NCI-H524 (cell line): ENCODE measurements at regions not wholly inside any gene's neighbourhood (a gene's known extent, or its start where the extent isn't known, plus 50 kb on each side); places are given as distances from the start of the nearest gene placed in this dataset.

Experiments used
- DNase-seq, 2 experiments: peaks; one replicate each; lab custom pipeline; 2025; lab: John Stamatoyannopoulos, UW

DNA sequence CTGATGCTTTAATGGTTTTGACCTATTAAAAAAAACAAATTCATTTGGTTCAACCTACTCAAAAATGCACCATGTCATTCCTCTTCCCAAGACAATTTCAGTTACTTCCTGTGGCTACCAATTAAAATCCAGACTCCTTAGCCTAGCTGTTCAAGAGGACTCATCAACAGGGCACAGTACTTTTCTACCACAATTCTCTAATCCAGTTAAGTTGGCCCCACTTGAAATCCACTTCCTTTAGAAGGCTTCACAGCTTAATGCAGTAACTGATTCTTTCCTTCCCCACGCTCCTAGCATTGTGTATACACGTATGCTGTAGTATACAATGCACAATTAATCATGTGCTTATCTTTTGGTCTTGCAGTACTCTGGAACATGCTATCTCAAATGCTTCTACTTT, 129.8 kb downstream of the UGT8 start:
- DNase-seq, result peak; percentile 54 to 84

DNA sequence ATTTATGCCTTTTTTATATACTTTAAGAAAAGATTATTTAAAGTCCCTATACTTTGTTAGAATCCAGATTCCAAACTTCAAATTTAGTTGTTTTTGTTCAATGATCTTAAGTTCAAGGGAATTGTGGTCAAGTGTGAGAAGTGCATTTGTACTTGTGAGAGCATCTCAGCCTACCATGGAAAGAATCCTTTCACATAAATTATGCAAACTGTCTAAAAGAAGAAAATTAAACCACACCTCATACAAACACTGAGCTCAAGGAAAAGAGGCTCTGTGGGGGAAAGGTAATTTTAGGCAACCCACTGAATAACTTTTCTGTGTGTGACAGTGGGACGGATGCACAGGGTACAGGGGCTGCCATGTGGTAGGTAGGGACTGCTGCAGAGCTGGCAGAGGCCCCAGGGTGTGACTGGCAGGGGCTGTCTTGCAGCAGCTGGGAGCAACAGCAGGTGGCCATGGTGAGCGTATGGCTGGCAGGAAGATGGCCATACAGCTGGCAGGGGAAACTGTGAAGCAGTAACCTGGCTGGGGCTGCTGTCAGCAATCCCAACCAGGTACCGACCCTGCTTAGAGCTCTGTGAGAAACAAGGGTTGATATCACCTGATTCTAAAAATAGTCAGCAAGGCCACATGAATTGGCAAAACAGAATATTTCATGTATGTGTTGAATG, 130.6 kb downstream of the UGT8 start:
- peak; percentile 46 to 67 for DNase-seq

DNA sequence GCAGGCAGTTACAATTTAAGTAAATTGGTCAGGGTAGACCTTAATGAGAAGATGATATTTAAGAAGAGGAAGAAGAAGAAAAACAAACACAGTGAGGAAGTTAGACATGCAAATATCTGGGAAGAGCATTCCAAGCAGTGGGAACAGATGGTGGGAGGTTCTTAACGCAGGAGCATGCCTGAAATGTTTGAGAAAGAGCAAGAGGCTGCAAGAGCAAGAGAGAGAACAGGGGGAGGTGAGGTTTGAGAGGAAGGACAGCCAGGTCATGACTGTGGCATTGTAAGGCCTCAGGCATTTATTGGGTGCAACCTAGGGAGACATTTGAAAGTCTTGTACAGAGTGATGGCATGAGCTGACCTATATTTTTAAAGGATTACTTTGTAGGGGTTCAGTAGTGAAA, 136.0 kb downstream of the UGT8 start:
- DNase-seq, result peak; percentile 43 to 67

DNA sequence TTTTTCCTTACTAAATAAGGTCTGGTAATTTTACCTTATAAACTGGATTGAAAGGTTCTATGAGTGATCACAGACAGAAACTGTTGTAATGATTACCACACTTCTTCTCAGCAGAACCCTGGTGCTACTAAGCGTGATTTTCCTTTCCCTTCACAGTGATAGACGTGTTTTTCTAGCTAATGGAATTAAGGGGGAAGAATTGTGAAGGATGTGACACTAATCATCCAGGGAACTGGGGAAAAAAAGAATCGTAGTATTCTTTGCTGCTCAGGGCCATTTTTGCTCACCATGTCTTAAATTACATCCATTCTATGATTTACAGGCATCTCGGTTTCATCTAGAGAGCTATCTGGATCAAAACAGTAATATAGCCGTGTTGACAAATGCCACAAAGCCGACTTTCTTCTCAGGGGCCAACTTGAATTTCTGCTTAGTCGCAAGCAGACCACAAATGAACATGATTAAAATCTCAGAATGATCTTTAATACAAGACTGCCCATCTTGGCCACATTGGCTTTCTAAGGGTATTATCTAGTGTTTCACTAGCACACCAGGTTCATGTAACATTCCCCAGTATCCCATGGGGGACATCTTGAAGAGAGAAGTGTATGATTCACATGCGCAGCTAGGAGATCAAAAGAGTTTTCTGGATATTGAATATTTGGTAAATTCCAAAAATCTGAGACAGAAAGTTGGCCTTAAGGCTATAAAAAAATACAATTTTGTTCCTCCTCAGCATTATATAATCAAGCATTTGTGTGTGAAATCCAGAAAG, 154.0 kb downstream of the UGT8 start:
- DNase-seq, result no peak

DNA sequence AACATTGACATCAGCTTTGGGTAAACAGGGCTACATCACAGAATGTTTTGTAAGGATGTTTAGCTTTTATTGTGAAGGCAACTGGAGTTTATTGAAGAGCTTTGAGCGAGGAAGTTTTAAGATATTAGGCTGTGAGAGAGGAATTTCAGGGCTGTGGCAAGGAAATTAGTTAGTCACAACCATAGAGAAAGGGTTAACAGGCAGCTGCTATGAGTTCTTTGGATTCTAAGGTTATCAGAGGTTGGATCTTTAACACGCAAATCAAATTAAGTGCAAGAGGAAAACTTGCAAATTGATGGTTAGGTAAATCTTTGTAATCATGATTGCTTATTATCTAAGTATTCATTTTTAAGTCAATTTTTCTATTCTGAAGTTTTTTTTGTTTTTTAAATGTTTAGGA, 156.0 kb downstream of the UGT8 start:
- no peak for DNase-seq

DNA sequence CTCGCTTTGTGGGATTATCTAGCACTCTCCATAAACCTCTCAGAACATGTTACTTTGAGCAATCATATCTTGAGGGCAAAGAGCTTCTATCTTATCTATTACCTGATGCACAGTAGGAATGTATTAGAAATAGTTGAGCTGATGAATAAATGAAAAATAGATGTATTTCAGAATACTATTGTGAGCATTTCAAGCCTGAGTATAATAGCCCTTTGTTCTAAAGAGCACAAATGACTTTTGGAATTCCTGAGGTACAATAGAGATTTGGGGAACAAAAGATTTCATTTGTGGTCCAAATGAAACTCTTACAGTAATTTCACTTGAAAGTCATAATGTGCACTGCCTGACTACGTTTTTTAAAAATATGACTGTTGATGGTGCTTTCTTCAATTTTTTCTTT, 159.5 kb downstream of the UGT8 start:
- no peak for DNase-seq

DNA sequence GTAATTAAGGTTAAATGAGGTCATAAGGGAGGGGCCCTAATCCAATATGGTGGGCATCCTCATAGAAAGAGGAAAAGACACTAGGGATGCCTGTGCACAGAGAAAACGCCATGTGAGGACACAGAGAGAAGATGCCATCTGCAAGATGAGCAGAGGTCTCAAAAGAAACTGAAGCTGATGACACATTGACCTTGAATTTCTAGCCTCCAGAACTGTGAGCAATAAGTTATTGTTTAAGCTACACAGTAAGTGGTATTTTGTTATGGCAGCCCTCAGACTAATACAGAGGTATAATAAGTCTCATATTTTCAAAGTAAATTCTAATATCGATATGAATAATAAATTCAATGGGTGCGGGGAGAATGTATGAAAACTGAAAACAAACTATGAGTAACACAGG, 169.9 kb downstream of the UGT8 start:
- DNase-seq, result no peak

DNA sequence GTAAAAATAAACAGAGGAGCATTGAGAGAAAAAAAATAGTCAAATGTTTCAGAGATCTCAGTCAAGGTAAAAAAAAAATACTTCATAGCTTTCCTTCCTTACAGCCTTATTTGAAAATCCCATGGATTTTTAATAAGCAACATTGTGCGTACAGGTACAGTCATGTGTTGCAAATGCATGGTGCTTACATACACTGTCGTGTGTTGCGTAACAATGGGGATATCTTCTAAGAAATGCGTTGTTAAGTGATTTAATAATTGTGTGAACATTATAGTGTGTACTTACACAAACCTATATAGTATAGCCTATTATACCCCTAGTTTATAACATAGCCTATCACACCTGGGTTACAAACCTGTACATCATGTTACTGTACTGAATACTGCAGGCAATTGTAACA, 172.0 kb downstream of the UGT8 start:
- no peak for DNase-seq

DNA sequence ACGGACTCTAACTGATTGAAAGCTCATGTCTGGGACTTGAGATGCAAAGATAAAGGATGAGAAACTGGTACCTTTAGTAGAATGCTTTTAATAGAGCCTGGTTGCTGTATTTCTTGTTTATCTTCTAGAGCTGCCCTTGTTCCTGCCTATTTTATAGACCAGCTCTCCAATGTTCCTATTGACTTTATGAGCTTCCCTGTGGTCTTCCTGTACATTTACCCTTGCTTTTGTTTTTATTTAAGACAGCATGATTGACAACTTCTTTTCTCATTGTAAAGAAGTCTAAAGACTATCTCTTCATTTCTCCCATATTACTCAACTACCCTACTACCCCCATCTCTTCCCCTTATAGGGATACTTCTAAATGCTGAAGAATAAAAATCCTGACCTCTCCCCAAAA, 174.7 kb downstream of the UGT8 start:
- DNase-seq, result no peak
